Eye (tissue), 1 donor: ENCODE measurements at regions not wholly inside any gene's neighbourhood (a gene's known extent, or its start where the extent isn't known, plus 50 kb on each side); places are given as distances from the start of the nearest gene placed in this dataset.

Source experiments
- DNase-seq: peaks from one replicate; pipeline ENCODE4 v3.0.0-alpha.2; 2015

GRCh38 chr19:29375429-29376119, 150.2 kb upstream of the VSTM2B start:
- DNase-seq = no peak

GRCh38 chr19:29376855-29377354, 148.9 kb upstream of the VSTM2B start:
- DNase-seq = no peak

GRCh38 chr19:29378126-29378525, 147.7 kb upstream of the VSTM2B start:
- DNase-seq = no peak

- no peak for DNase-seq
Observed at GRCh38 chr19:29378543-29379080, 147.2 kb upstream of the VSTM2B start.

GRCh38 chr19:29379257-29380021, 146.4 kb upstream of the VSTM2B start:
- no peak for DNase-seq

- DNase-seq = no peak
Observed at GRCh38 chr19:29380581-29380980, 145.2 kb upstream of the VSTM2B start.

- DNase-seq = no peak
Observed at GRCh38 chr19:29381353-29382203, 144.2 kb upstream of the VSTM2B start.

- DNase-seq = no peak
Observed at GRCh38 chr19:29383696-29384095, 142.1 kb upstream of the VSTM2B start.

GRCh38 chr19:29384656-29385055, 141.1 kb upstream of the VSTM2B start:
- DNase-seq = no peak

GRCh38 chr19:29385191-29385795, 140.5 kb upstream of the VSTM2B start:
- DNase-seq = no peak

GRCh38 chr19:29386970-29387369, 138.8 kb upstream of the VSTM2B start:
- no peak for DNase-seq

- DNase-seq = no peak
Observed at GRCh38 chr19:29387586-29387985, 138.2 kb upstream of the VSTM2B start.

GRCh38 chr19:29389495-29389894, 136.3 kb upstream of the VSTM2B start:
- no peak for DNase-seq

- no peak for DNase-seq
Observed at GRCh38 chr19:29390742-29391141, 135.1 kb upstream of the VSTM2B start.

- DNase-seq = peak; percentile 83
Observed at GRCh38 chr19:29393915-29394460, 131.8 kb upstream of the VSTM2B start.

GRCh38 chr19:29395111-29395733, 130.6 kb upstream of the VSTM2B start:
- DNase-seq = no peak

GRCh38 chr19:29395734-29396414, 129.9 kb upstream of the VSTM2B start:
- DNase-seq = no peak

GRCh38 chr19:29396925-29397324, 128.9 kb upstream of the VSTM2B start:
- no peak for DNase-seq

- DNase-seq = no peak
Observed at GRCh38 chr19:29397748-29398147, 128.0 kb upstream of the VSTM2B start.

- DNase-seq = no peak
Observed at GRCh38 chr19:29399804-29400203, 126.0 kb upstream of the VSTM2B start.
